CD4-positive, alpha-beta T cell treated with Interleukin-10 for 1 hour (primary cell): ENCODE measurements at regions not wholly inside any gene's neighbourhood (a gene's known extent, or its start where the extent isn't known, plus 50 kb on each side); places are given as distances from the start of the nearest gene placed in this dataset.

ENCODE experiments used
- DNase-seq: peaks from one replicate; pipeline ENCODE4 v3.0.0-alpha.2; 2020

- DNase-seq: no peak
Observed at GRCh38 chr3:135878501-135878900, 87.0 kb upstream of the PPP2R3A start.

- DNase-seq: no peak
Observed at GRCh38 chr3:135885885-135886284, 79.6 kb upstream of the PPP2R3A start.

GRCh38 chr3:135887220-135887619 is 78.3 kb upstream of the PPP2R3A start:
- DNase-seq: no peak

- no peak for DNase-seq
Observed at GRCh38 chr3:135889443-135889842, 76.1 kb upstream of the PPP2R3A start.

- no peak for DNase-seq
Observed at GRCh38 chr3:135891121-135891520, 74.4 kb upstream of the PPP2R3A start.

GRCh38 chr3:135895106-135895733 is 70.3 kb upstream of the PPP2R3A start:
- DNase-seq: peak; percentile 18

GRCh38 chr3:135895734-135896121 is 69.8 kb upstream of the PPP2R3A start:
- no peak for DNase-seq

- no peak for DNase-seq
Observed at GRCh38 chr3:135896613-135897012, 68.9 kb upstream of the PPP2R3A start.

- DNase-seq: no peak
Observed at GRCh38 chr3:135897715-135898114, 67.8 kb upstream of the PPP2R3A start.

GRCh38 chr3:135898774-135899173 is 66.8 kb upstream of the PPP2R3A start:
- DNase-seq: no peak

- DNase-seq: no peak
Observed at GRCh38 chr3:135905058-135905724, 60.3 kb upstream of the PPP2R3A start.

GRCh38 chr3:135907422-135908165 is 57.9 kb upstream of the PPP2R3A start:
- DNase-seq: no peak

GRCh38 chr3:135908225-135908624 is 57.3 kb upstream of the PPP2R3A start:
- DNase-seq: no peak

- DNase-seq: no peak
Observed at GRCh38 chr3:135908737-135909136, 56.8 kb upstream of the PPP2R3A start.

GRCh38 chr3:135911110-135911509 is 54.4 kb upstream of the PPP2R3A start:
- no peak for DNase-seq

GRCh38 chr3:135915206-135915605 is 50.3 kb upstream of the PPP2R3A start:
- no peak for DNase-seq
